ENCODE measurements at regions not wholly inside any gene's neighbourhood (a gene's known extent, or its start where the extent isn't known, plus 50 kb on each side); places are given as distances from the start of the nearest gene placed in this dataset.

DNA sequence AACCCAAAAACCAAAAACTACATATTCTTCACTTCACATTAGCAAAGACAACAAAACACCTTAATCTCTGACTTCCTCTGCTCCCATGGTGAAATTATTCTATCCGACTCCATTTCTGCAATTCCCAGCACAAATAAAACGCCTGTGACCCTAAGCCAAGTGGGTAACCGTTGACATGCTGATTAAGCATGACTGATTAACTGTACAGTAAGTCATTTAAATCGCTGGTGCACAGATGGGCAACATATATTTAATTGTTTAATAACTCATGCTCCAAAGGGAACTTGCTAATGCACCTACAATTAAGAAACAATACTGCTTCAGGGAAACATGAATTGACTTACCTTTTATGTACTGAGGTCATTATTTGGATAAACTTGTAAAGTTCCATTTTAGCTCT, 436.7 kb downstream of the KIF2B start:
- intact Hi-C loops (cut with DNase I; ENCODE audit: low total_unique reads), result no loop called here
- DNase-seq (ENCODE audit: low spot score in 2 of 2), result no peak
- WGBS, 2 donors, result 41 to 51% methylated on average over 4 of the region's 4 CpGs
- H3K4me3 ChIP-seq (ENCODE audit: low read depth, poor library complexity, severe bottlenecking), result no peak overlapping the region
- TF ChIP-seq, protein P1, sequence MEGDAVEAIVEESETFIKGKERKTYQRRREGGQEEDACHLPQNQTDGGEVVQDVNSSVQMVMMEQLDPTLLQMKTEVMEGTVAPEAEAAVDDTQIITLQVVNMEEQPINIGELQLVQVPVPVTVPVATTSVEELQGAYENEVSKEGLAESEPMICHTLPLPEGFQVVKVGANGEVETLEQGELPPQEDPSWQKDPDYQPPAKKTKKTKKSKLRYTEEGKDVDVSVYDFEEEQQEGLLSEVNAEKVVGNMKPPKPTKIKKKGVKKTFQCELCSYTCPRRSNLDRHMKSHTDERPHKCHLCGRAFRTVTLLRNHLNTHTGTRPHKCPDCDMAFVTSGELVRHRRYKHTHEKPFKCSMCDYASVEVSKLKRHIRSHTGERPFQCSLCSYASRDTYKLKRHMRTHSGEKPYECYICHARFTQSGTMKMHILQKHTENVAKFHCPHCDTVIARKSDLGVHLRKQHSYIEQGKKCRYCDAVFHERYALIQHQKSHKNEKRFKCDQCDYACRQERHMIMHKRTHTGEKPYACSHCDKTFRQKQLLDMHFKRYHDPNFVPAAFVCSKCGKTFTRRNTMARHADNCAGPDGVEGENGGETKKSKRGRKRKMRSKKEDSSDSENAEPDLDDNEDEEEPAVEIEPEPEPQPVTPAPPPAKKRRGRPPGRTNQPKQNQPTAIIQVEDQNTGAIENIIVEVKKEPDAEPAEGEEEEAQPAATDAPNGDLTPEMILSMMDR (IDR thresholded peaks at IDR 0.05), result no peak
- no peak for TF ChIP-seq POLR2A (IDR thresholded peaks at IDR 0.05)

DNA sequence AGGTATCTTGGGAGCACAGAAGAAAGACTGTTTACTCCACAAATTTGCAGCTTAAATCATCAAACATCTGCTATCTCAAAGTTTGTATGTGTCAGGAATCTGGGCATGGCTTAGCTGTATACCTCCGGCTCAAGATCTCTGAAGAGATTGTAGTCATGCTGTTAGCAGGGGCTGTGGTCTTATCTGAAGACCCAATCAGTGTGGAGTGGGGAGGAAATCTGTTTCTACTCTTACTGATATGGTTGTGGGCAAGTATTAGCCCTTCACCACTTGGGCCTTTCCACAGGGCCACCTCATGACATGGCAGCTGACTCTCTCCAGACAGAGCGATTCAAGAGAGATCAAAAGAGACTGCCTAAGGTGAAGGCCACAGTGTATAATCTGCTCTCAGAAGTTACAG, 438.7 kb downstream of the KIF2B start:
- H3K4me3 ChIP-seq (ENCODE audit: low read depth, poor library complexity, severe bottlenecking), result no peak overlapping the region
- WGBS, 2 donors, result 82 to 86% methylated on average over 2 of the region's 2 CpGs
- DNase-seq (ENCODE audit: low spot score in 2 of 2), result no peak
- TF ChIP-seq POLR2A (IDR thresholded peaks at IDR 0.05), result no peak
- TF ChIP-seq, protein P1 (IDR thresholded peaks at IDR 0.05), result no peak
- intact Hi-C loops (cut with DNase I; ENCODE audit: low total_unique reads), result no loop called here

DNA sequence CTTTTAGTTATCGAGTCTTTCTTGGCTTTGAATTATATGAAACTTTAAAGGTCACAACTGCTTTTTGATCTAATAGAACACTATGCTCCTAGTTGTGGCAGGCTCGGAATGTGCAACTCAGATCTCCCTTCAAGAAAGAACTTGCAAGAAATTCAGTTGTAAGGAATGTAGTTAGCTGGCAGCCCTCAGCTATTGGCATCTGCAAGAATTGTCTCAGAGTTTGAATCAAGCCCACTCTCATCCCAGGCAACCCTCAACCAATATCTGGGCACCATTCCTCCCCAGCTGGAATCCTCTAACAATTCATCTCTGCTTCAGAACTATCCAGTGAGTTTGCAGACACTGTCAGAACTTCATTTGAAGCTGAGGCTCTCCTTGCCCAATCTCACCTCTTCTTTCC, 447.2 kb downstream of the KIF2B start:
- H3K4me3 ChIP-seq (ENCODE audit: low read depth, poor library complexity, severe bottlenecking), result no peak overlapping the region
- intact Hi-C loops (cut with DNase I; ENCODE audit: low total_unique reads), result no loop called here
- WGBS, 2 donors, result 43 to 45% methylated on average over 2 of the region's 2 CpGs
- DNase-seq (ENCODE audit: low spot score in 2 of 2), result peak in 1 of 2 donors; percentile 33
- no peak for TF ChIP-seq POLR2A (IDR thresholded peaks at IDR 0.05)
- TF ChIP-seq, protein P1 (IDR thresholded peaks at IDR 0.05), result no peak

DNA sequence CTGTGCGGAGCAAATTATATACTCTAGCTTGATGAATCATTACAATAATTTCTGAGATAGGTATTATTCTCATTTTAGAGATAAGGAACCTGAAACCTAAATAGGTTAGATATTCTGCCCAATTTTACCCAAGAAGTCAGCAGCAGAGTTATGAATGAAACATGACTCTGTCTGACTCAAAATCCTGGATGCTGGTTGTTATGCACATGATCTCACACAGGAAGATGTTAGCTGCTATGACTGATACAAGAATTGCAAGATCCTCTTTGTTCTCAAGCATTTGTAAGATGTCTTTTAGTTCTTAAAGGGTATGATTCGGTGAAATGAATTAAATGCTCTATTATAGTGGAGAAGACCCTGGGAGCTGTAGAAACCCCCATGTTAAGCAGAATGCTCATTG, 447.8 kb downstream of the KIF2B start:
- TF ChIP-seq, protein P1 (IDR thresholded peaks at IDR 0.05), result no peak
- TF ChIP-seq POLR2A (IDR thresholded peaks at IDR 0.05), result no peak
- WGBS, 2 donors, result 48 to 56% methylated on average over 2 of the region's 2 CpGs
- no peak for DNase-seq (ENCODE audit: low spot score in 2 of 2)
- intact Hi-C loops (cut with DNase I; ENCODE audit: low total_unique reads), result no loop called here
- no peak overlapping the region for H3K4me3 ChIP-seq (ENCODE audit: low read depth, poor library complexity, severe bottlenecking)

DNA sequence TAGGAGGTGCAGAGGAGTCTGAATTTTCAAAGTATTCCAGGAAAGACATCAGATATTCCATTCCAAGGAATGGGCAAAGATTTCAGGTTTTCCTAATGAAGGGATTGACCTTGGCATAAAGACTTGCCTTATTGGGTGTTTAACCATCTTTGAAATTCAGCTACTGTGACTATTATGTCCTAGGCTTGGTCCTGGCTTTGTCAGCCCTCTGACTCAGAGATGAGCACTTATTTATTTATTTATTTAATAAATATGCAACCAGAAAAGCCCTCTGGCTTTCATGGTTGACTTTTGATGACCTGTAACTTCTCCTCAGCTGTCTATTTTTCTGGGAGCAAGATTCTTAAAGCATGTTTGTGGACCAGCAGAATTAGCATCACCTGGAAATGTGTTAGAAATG, 455.1 kb downstream of the KIF2B start:
- no peak for DNase-seq (ENCODE audit: low spot score in 2 of 2)
- no peak overlapping the region for H3K4me3 ChIP-seq (ENCODE audit: low read depth, poor library complexity, severe bottlenecking)
- intact Hi-C loops (cut with DNase I; ENCODE audit: low total_unique reads), result no loop called here
- TF ChIP-seq, protein P1 (IDR thresholded peaks at IDR 0.05), result no peak
- no peak for TF ChIP-seq POLR2A (IDR thresholded peaks at IDR 0.05)

DNA sequence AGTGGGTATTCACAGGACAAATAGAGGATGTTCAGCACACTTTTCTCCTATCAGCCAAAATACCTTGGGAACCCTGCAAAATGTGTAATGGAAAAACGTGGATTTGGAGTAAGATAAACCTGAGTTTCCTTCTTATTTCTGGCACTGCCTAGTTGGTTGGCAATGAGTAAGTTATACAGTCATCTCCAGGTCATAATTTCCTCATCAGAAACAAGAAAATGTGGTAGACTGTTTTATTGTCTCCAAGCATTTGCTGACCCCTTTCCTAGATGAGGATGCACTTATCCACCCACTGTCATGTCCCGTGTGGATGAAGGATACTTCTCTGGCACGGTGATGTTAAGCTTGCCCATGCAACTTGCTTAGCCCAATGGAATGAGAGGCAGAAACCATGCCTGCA, 458.0 kb downstream of the KIF2B start:
- intact Hi-C loops (cut with DNase I; ENCODE audit: low total_unique reads), result no loop called here
- no peak overlapping the region for H3K4me3 ChIP-seq (ENCODE audit: low read depth, poor library complexity, severe bottlenecking)
- TF ChIP-seq, protein P1 (IDR thresholded peaks at IDR 0.05), result no peak
- no peak for TF ChIP-seq POLR2A (IDR thresholded peaks at IDR 0.05)
- DNase-seq (ENCODE audit: low spot score in 2 of 2), result no peak
- WGBS, 2 donors, result 50 to 63% methylated on average over 3 of the region's 3 CpGs

Data from lower leg skin (tissue), 4 donors.